ENCODE measurements at regions not wholly inside any gene's neighbourhood (a gene's known extent, or its start where the extent isn't known, plus 50 kb on each side); places are given as distances from the start of the nearest gene placed in this dataset.

GRCh38 chr1:78369546-78369945 is 121.2 kb upstream of the PTGFR start:
- DNase-seq = no peak

GRCh38 chr1:78370356-78370755 is 120.4 kb upstream of the PTGFR start:
- no peak for DNase-seq

- no peak for DNase-seq
These were observed 119.8 kb upstream of the PTGFR start for GRCh38 chr1:78370779-78371482.

- DNase-seq = no peak
These were observed 117.1 kb upstream of the PTGFR start for GRCh38 chr1:78373676-78374075.

GRCh38 chr1:78375996-78376395 is 114.8 kb upstream of the PTGFR start:
- DNase-seq = no peak

GRCh38 chr1:78377356-78377928 is 113.3 kb upstream of the PTGFR start:
- no peak for DNase-seq

- DNase-seq = no peak
These were observed 106.9 kb upstream of the PTGFR start for GRCh38 chr1:78383923-78384322.

GRCh38 chr1:78385744-78386462 is 104.9 kb upstream of the PTGFR start:
- no peak for DNase-seq

GRCh38 chr1:78387201-78387600 is 103.6 kb upstream of the PTGFR start:
- no peak for DNase-seq

- DNase-seq = no peak
These were observed 102.9 kb upstream of the PTGFR start for GRCh38 chr1:78387871-78388270.

GRCh38 chr1:78388275-78388674 is 102.5 kb upstream of the PTGFR start:
- no peak for DNase-seq

- DNase-seq = no peak
These were observed 89.6 kb upstream of the PTGFR start for GRCh38 chr1:78401148-78401547.

GRCh38 chr1:78408192-78408591 is 82.6 kb upstream of the PTGFR start:
- DNase-seq = peak; percentile 57

GRCh38 chr1:78408810-78409209 is 82.0 kb upstream of the PTGFR start:
- no peak for DNase-seq

- no peak for DNase-seq
These were observed 80.1 kb upstream of the PTGFR start for GRCh38 chr1:78410643-78411042.

GRCh38 chr1:78411707-78412106 is 79.1 kb upstream of the PTGFR start:
- no peak for DNase-seq

- no peak for DNase-seq
These were observed 75.6 kb upstream of the PTGFR start for GRCh38 chr1:78415165-78415564.

- peak; percentile 38 for DNase-seq
These were observed 71.5 kb upstream of the PTGFR start for GRCh38 chr1:78419309-78419708.

- no peak for DNase-seq
These were observed 70.6 kb upstream of the PTGFR start for GRCh38 chr1:78420181-78420580.

- DNase-seq = no peak
These were observed 70.1 kb upstream of the PTGFR start for GRCh38 chr1:78420688-78421087.

GRCh38 chr1:78424720-78425119 is 66.1 kb upstream of the PTGFR start:
- DNase-seq = no peak

- peak; percentile 16 for DNase-seq
These were observed 64.4 kb upstream of the PTGFR start for GRCh38 chr1:78426408-78426807.

GRCh38 chr1:78427506-78427905 is 63.3 kb upstream of the PTGFR start:
- no peak for DNase-seq

GRCh38 chr1:78432016-78432415 is 58.8 kb upstream of the PTGFR start:
- no peak for DNase-seq

All from eye (tissue), 1 donor.